HG03442 (cell line): ENCODE measurements at regions not wholly inside any gene's neighbourhood (a gene's known extent, or its start where the extent isn't known, plus 50 kb on each side); places are given as distances from the start of the nearest gene placed in this dataset.

ENCODE experiments used
- ATAC-seq: cut with Tn5 transposase; IDR thresholded peaks from one replicate; pipeline ENCODE4 v1.9.1; 2021; ENCODE audit warnings: mild to moderate bottlenecking, moderate library complexity; ENCODE audit not compliant: unreplicated experiment

GRCh38 chr6:134533991-134534390, 216.1 kb upstream of the SGK1 start:
- ATAC-seq: no peak

- no peak for ATAC-seq
Measured at GRCh38 chr6:134532694-134533624, 215.0 kb upstream of the SGK1 start.

- no peak for ATAC-seq
Measured at GRCh38 chr6:134531611-134532010, 213.7 kb upstream of the SGK1 start.

GRCh38 chr6:134531188-134531551, 213.3 kb upstream of the SGK1 start:
- ATAC-seq: no peak

- no peak for ATAC-seq
Measured at GRCh38 chr6:134529921-134530320, 212.0 kb upstream of the SGK1 start.

GRCh38 chr6:134529305-134529704, 211.4 kb upstream of the SGK1 start:
- no peak for ATAC-seq

- ATAC-seq: no peak
Measured at GRCh38 chr6:134527108-134527787, 209.3 kb upstream of the SGK1 start.

- ATAC-seq: no peak
Measured at GRCh38 chr6:134525190-134525868, 207.4 kb upstream of the SGK1 start.

- no peak for ATAC-seq
Measured at GRCh38 chr6:134523903-134524650, 206.2 kb upstream of the SGK1 start.

- no peak for ATAC-seq
Measured at GRCh38 chr6:134523051-134523450, 205.1 kb upstream of the SGK1 start.

- ATAC-seq: no peak
Measured at GRCh38 chr6:134521116-134521501, 203.2 kb upstream of the SGK1 start.

- ATAC-seq: no peak
Measured at GRCh38 chr6:134520181-134521115, 202.5 kb upstream of the SGK1 start.

- ATAC-seq: no peak
Measured at GRCh38 chr6:134519465-134519864, 201.6 kb upstream of the SGK1 start.

GRCh38 chr6:134517868-134518267, 200.0 kb upstream of the SGK1 start:
- ATAC-seq: no peak

GRCh38 chr6:134517145-134517658, 199.3 kb upstream of the SGK1 start:
- ATAC-seq: no peak

- no peak for ATAC-seq
Measured at GRCh38 chr6:134516582-134516981, 198.7 kb upstream of the SGK1 start.

- no peak for ATAC-seq
Measured at GRCh38 chr6:134515986-134516385, 198.1 kb upstream of the SGK1 start.

GRCh38 chr6:134512981-134513391, 195.1 kb upstream of the SGK1 start:
- ATAC-seq: no peak

GRCh38 chr6:134511984-134512683, 194.2 kb upstream of the SGK1 start:
- ATAC-seq: no peak
